ENCODE measurements at regions not wholly inside any gene's neighbourhood (a gene's known extent, or its start where the extent isn't known, plus 50 kb on each side); places are given as distances from the start of the nearest gene placed in this dataset.
"Not testable (repeated sequence)": the region's sequence is repeated elsewhere in the genome, so short reads cannot be mapped to it uniquely, and the experiment has no call there.

DNA sequence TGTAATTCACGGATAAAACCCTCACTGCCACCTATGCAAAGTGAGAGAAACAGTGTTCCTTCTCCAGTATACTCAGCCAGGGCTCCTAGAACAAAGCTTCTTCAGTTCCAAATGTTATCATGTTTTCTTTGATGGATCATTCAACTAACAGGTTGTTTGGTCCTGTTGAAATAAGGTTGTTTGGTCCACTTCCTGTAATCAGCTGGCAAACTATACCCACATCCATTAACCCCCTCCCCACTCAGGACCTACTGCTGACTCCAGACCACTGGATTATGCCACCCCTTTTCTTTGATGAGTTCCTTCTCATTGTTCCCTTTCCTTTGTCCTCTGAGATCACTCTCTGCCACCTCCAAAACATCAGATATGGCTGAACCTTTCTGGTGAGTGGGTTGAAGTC lies 267.7 kb upstream of the USP25 start:
- no peak for DNase-seq
- TF ChIP-seq POLR2A (IDR thresholded peaks at IDR 0.05; ENCODE audit: low read length) (no peak), GATA1 (IDR thresholded peaks at IDR 0.05; ENCODE audit: low read depth, low read length) (no peak)

DNA sequence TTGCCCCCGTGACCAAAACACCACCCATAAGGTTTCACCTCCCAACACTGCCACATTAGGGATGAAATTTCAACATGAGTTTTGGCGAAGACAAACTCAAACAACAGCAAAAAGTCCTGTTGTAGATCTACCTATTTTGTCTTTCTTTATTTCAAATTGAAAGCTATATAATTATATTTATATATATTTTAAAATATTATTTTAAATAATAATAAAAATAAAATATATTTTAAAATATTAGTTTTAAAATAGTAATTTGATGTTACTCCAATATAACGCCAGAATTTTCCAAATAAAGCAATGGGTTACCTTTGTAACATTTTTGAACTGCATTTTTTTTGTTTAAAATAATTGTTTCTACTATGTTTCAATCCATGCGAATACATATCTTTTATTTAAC lies 263.5 kb upstream of the USP25 start:
- TF ChIP-seq GATA1 (IDR thresholded peaks at IDR 0.05; ENCODE audit: low read depth, low read length): no peak
- TF ChIP-seq POLR2A (IDR thresholded peaks at IDR 0.05; ENCODE audit: low read length): no peak
- DNase-seq: no peak

DNA sequence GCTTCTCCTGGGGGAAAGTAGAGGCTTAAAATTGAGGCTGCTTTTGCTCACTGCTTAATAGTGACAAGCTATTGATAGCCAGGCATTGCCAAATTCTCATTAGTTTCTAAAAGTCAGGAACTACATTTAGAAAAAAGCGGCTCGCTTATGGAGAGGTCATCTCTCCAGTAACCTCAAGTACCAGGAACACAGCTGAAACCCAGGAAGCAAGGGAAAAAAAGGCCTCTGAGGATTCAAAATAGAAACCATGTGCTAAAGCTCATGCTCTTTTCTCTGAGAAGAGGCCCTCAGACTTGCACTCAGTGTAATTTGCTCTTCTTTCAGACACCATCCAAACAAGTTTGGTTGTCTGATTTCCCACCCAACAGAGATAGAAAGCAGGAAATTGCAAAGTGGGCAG lies 261.4 kb upstream of the USP25 start:
- no peak for DNase-seq
- TF ChIP-seq GATA1 (IDR thresholded peaks at IDR 0.05; ENCODE audit: low read depth, low read length) (no peak), POLR2A (IDR thresholded peaks at IDR 0.05; ENCODE audit: low read length) (no peak)

DNA sequence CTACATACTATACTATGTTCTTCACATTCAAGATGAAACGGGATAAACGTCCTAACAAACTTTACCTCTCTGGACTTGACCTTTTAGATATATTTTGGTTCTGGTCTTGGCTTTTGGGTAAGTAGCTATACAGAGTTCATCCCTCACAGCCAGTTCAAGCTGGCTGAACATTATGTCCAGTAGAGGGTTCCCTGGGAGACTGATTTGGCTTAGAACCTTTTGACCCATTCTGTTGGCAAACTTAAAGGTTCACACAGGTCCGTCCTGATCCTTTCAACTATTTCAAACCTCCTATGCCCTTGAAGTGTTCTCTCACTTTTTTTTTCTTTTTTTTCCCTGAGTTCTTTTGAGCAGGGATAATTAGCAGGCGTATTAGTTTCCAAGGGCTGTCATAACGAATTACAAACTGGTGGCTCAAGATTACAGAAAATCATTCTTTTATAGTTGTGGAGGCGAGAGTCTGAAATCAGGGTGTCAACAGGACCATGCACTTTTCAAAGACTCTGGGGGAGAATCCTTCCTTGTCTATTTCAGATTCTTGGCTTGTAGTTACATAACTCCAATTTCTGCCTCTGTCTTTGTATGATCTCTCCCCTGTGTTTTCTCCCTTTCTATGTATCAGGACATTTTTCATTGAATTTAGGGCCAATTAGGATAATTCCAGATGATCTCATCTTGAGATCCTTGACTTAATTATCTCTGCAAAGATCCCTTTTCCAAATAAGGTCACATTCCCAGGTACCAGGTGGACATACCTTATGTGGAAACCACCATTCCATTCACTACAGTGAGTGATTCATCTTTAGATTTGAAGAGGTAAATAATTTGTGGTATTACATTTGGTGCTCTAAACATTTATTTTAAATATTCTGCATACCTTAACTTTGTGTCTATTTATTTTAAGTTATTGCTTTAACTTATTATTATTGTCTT lies 257.4 kb upstream of the USP25 start:
- TF ChIP-seq GATA1 (IDR thresholded peaks at IDR 0.05; ENCODE audit: low read depth, low read length) (no peak), POLR2A (IDR thresholded peaks at IDR 0.05; ENCODE audit: low read length) (no peak)
- DNase-seq: no peak

DNA sequence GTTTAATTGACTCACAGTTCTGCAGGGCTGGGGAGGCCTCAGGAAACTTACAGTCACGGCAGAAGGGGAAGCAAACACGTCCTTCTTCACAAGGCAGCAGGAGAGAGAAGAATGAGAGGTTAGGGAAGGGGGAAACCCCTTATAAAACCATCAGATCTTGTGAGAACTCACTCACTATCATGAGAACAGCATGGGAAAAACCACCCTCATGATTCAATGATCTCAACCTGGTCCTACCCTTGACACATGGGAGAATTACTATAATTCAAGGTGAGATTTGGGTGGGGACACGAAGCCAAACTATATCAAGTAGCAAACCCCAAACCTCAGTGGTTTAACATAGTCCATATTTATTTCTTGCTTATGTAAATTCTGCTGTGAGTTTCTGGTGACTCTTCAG lies 252.0 kb upstream of the USP25 start:
- not testable (repeated sequence) for DNase-seq

DNA sequence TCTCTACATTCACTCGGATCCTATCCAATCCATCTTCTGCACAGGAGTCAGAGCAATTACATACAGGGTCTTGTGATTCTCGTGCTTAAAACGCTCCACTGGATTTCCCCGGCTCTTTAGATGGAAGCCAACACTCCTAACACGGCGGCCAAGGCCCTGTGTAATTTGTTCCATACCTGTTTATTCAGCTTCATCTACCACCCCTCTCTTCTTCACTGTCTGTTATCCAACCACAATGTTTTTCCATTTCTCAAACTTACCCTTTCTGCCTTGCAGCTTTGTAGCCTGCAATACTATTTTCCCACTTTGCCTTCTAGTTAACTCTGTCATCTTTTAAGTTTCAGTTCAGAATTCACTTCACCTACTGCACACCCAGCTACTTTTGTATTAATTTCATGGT lies 249.6 kb upstream of the USP25 start:
- DNase-seq: no peak
- TF ChIP-seq GATA1 (IDR thresholded peaks at IDR 0.05; ENCODE audit: low read depth, low read length) (no peak), POLR2A (IDR thresholded peaks at IDR 0.05; ENCODE audit: low read length) (no peak)

DNA sequence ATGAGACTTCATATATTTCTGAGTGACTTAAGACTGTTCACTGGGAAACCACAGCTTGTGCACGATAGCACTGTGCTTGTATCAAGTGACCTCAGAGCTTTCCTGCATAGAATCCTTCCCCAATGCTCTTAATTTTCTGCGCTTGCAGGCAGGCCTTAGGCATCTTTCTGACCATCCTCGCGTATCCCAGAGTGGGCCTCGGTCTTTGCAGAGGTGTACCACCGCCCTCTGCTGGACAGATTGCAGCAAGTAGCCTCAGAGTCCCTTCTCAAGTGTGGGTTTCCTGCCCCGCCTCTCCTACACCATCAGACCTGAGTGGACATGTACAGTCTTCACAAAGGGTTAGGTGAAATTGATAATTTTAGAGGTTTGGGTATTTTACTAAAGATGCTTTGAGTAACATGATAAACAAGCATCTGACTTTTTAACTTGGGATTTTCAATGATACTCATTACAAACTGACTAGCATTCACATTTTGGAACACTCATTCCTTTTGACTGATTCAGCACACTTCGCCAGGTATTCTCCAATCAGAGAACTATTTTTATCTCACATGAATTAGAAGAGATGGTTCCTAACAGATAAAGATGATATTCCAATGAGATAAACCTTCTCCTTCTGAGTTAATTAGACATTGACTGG lies 246.5 kb upstream of the USP25 start:
- peak; percentile 80 to 87 for DNase-seq
- TF ChIP-seq POLR2A (IDR thresholded peaks at IDR 0.05; ENCODE audit: low read length) (no peak), GATA1 (IDR thresholded peaks at IDR 0.05; ENCODE audit: low read depth, low read length) (no peak)

DNA sequence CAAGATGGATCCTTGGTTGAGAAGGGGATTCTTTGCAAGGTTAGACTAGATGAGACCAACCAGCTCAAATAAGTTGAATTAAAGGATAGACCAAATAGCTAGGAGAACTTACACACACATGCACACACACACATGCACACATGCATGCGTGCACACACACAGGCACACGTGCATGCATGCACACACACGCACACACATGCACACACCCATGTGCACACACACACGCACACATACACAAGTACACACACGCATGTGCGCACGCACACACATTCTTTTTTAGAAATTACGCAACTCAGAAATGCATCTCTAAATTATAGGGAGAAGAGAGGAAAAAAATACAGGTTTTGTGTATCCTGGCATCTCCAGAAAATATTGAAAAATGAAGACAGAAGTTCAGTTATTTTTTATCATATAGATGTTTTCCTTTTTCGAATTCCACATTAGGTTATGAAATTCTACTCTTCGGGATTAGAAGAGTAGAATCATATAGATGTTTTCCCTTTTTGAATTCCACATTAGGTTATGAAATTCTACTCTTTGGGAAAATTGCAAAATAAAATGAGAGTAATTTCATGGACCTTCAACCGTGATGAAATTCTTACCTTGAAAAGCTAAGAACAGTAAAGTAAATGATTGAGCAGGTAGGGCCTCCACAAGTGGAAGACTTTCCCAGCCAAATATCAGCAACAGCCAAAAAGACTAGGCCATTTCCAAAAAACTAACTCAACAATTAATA lies 243.2 kb upstream of the USP25 start:
- no peak for DNase-seq
- TF ChIP-seq GATA1 (IDR thresholded peaks at IDR 0.05; ENCODE audit: low read depth, low read length) (no peak), POLR2A (IDR thresholded peaks at IDR 0.05; ENCODE audit: low read length) (no peak)

DNA sequence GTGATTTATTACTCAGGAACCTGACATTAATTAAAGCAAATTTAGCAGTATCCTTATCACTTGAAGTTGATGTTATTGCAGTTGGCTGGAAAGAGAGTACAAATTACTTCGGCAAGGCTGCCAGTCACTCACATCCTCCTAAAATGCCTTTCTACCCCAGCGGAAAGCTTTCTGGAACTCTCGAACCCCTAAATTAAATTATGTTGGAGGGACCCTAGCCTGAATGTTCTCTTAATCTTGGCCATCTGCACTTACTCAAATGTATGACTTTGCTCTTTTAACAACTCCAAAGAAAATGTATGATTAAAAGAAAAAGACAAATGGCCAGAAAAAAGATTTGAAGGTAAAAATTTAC lies 242.6 kb upstream of the USP25 start:
- TF ChIP-seq GATA1 (IDR thresholded peaks at IDR 0.05; ENCODE audit: low read depth, low read length) (no peak), POLR2A (IDR thresholded peaks at IDR 0.05; ENCODE audit: low read length) (no peak)
- DNase-seq: no peak

DNA sequence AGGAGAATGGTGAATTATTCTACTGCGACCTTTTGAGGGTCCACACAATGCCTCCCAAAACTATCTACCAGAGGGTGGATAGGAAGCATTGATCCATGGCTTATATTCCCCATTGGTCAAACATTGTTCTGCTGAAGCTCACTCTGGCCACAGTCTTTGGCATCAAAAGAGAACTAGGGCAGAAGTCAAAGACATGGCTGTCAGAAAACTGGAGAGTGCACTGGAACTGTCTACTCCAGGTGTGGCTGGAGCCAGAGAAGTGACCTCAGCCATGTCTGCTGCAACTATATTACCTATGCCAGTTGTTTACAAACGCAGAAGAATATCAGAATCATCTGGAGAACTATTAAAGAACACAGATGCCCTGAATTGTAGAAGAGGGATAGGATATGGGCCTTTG lies 238.7 kb upstream of the USP25 start:
- DNase-seq: no peak
- TF ChIP-seq POLR2A (IDR thresholded peaks at IDR 0.05; ENCODE audit: low read length): no peak
- TF ChIP-seq GATA1 (IDR thresholded peaks at IDR 0.05; ENCODE audit: low read depth, low read length): no peak

DNA sequence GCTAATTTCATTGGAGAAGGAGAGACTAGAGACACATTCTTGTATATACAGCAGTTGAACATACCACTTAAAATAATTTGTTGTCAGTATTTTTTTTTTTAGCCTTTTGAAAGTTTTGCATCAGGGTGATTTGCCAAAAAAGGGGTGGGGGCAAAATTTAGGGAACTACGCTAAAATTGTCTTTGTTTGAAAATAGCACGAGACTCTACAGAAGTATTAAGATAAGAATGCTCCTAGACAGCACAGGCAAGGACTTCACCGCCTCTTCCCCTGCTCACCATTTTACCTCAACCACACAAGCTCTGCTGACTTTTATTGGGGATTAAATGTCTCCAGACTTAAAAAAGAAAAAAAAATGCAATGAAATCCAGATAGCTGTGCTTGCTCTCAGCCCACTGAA lies 236.1 kb upstream of the USP25 start:
- DNase-seq: no peak
- TF ChIP-seq GATA1 (IDR thresholded peaks at IDR 0.05; ENCODE audit: low read depth, low read length) (no peak), POLR2A (IDR thresholded peaks at IDR 0.05; ENCODE audit: low read length) (no peak)

DNA sequence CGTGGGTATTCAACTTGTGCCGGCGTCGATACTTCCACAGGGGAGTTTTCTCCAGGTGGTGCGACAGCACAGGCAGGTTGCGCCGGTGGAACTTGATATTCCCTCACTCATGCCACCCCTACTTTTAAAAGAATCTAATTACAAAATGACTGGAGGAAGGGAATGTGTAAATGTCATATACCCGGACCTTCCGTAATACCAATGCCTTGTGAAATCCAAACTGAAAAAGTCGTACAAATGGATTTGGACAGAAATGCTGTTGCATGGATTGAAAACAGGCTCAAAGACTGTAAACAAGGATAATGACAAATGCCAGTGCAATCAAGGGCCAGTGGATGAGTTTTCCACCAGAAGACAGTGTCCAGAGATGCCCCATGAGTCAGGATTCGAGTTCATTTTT lies 235.3 kb upstream of the USP25 start:
- DNase-seq: no peak

DNA sequence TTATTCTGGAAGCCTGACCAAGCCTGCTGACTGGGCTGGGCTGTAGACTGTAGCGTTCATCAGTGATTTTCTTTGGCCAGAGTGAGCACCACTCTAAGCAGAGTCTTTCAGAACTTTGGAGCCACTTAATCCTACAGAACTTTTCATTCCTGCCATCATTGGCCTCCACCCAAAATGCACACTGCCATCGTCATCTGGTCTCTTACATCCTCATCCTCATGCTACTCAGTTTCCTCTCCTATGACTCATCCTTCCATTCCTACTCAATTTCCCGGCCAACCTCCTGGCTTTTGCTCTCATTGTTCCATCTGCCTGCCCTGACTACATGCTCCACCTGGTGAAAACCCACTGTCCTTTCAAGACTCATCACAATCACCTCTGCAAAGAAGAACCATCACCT lies 233.8 kb upstream of the USP25 start:
- TF ChIP-seq POLR2A (IDR thresholded peaks at IDR 0.05; ENCODE audit: low read length): no peak
- no peak for TF ChIP-seq GATA1 (IDR thresholded peaks at IDR 0.05; ENCODE audit: low read depth, low read length)
- DNase-seq: no peak

More for the DNA sequence above, 235.3 kb upstream of the USP25 start:
- no peak for TF ChIP-seq POLR2A (IDR thresholded peaks at IDR 0.05; ENCODE audit: low read length)
- TF ChIP-seq GATA1 (IDR thresholded peaks at IDR 0.05; ENCODE audit: low read depth, low read length): no peak

DNA sequence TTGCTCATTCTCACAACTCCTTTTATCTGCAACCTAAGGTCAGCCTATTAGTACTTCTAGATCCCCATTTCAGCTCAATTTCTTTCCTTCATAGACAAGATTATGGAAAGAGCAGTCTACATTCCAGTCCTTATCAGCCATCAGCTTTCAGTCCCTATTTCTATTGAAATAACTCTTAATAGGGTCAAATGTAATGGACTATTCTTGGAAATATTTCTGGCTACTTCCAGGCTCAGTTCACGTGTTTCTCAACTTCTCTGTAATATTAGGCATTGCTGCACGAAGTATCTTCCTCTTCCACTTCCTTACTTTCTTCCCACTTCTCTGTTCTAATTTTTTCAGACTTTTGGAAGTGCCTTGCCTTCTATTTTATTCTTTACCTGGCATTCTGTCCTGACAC lies 232.9 kb upstream of the USP25 start:
- no peak for TF ChIP-seq GATA1 (IDR thresholded peaks at IDR 0.05; ENCODE audit: low read depth, low read length)
- TF ChIP-seq POLR2A (IDR thresholded peaks at IDR 0.05; ENCODE audit: low read length): no peak
- DNase-seq: no peak

Measured in erythroblast (primary cell).